Brain microvascular endothelial cell (primary cell): ENCODE measurements at regions not wholly inside any gene's neighbourhood (a gene's known extent, or its start where the extent isn't known, plus 50 kb on each side); places are given as distances from the start of the nearest gene placed in this dataset.

Experiments
- DNase-seq: peaks from one replicate; pipeline ENCODE4 v3.0.0-alpha.2; 2020
- H3K27ac ChIP-seq: fragments of 250-450 bp; sonication (Bioruptor Pico); 2 replicates; pipeline ENCODE4 v1.5.1; 2020; ENCODE audit warnings: mild to moderate bottlenecking, moderate library complexity
- H3K27me3 ChIP-seq: fragments of 250-450 bp; sonication (Bioruptor Pico); replicated peaks from 2 replicates; pipeline ENCODE4 v1.5.1; 2020; ENCODE audit warnings: mild to moderate bottlenecking
- H3K36me3 ChIP-seq: fragments of 250-450 bp; sonication (Bioruptor Pico); replicated peaks from 2 replicates; pipeline ENCODE4 v1.5.1; 2020; ENCODE audit warnings: mild to moderate bottlenecking
- H3K4me3 ChIP-seq: 2 replicates; pipeline ENCODE4 v1.5.1; 2011; ENCODE audit warnings: low read depth, mild to moderate bottlenecking, control low read depth, low read length, moderate library complexity
- CTCF ChIP-seq: IDR thresholded peaks from 2 replicates; pipeline ENCODE4 v1.5.1; 2011; ENCODE audit warnings: low read depth, mild to moderate bottlenecking, moderate library complexity, low read length, control low read depth, inconsistent platforms; ENCODE audit errors: missing control alignments
- in situ Hi-C: cut with HindIII; loops from 2 replicates; pipeline ENCODE4 v1.10.0; 2017; ENCODE audit warnings: low sequenced_read_pairs, low pct_ligation_motif_present

DNA sequence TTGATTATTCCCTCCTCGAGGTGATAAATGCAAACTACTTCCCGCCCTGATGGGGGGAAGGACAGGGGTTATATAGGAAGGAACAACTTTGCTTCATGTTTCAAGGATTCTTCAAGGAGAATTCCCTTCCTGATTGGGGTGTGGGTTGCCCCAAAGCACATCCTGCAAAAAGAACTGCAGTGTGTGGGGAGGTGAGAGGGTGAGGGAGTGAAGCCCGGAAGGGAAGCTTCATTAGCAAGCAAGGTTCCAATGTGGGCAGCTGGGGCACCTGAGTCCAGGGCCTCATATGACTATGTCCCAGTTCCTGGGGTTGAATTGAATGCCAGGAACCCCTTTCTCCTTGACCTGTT, 326.0 kb downstream of the MN1 start:
- in situ Hi-C loops: no loop called here
- H3K36me3 ChIP-seq: no peaks in the 10 kb centered on the region
- H3K4me3 ChIP-seq: no peak overlapping the region
- no peak for TF ChIP-seq CTCF
- H3K27ac ChIP-seq: peak overlapping the region; percentile 35
- no peaks in the 10 kb centered on the region for H3K27me3 ChIP-seq
- DNase-seq: no peak

DNA sequence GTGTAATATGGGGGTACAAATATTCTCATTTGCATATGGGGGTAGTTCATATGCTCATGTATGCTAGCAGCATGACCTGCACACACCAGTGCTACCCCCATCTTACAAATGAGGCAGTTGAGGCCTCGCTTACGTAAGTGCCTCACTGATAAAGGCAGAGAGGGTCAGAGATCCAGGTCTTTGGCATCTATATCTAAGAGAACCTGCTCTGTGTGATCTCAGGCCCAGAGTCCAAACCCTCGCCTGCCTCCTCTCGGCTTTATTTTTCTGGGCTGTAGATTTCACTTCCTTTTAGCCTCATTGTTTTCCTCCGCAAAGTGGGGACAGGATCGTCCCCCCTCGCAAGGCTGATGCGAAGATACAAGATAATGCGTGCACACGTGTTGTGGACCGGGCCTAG, 325.2 kb downstream of the MN1 start:
- Histone ChIP-seq H3K27me3 (no peaks in the 10 kb centered on the region), H3K27ac (peak overlapping the region; percentile 33), H3K4me3 (no peak overlapping the region), H3K36me3 (no peaks in the 10 kb centered on the region)
- in situ Hi-C loops: no loop called here
- no peak for DNase-seq
- TF ChIP-seq CTCF: no peak

DNA sequence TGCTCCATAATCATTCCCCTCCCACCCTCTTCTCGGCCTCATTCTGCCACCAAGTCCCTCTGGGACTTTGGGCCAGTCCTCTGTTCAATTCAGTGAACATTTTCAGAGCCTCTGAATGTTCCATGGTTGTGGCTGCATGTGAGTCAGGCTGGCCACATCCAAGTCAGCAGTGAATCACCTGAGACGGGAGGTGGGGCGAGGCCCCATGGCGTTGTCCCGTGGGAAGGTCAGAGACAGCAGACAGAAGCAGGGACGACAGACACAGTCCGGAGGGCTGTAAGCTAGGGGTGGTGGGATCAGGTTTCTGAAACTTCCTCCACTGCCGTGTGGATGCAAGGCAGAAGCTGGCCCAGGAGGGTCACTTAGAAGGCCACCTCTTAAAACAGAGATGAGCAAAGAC, 324.8 kb downstream of the MN1 start:
- no peaks in the 10 kb centered on the region for H3K36me3 ChIP-seq
- in situ Hi-C loops: no loop called here
- no peaks in the 10 kb centered on the region for H3K27me3 ChIP-seq
- no peak overlapping the region for H3K4me3 ChIP-seq
- DNase-seq: peak; percentile 73
- peak overlapping the region; percentile 33 for H3K27ac ChIP-seq
- no peak for TF ChIP-seq CTCF

GRCh38 chr22:27477171-27477570, 324.4 kb downstream of the MN1 start:
- no peak for DNase-seq
- H3K27me3 ChIP-seq: no peaks in the 10 kb centered on the region
- in situ Hi-C loops: no loop called here
- TF ChIP-seq CTCF: no peak
- H3K27ac ChIP-seq: no peak overlapping the region
- H3K36me3 ChIP-seq: no peaks in the 10 kb centered on the region
- H3K4me3 ChIP-seq: no peak overlapping the region

- in situ Hi-C loops: no loop called here
- no peak overlapping the region for H3K27ac ChIP-seq
- H3K4me3 ChIP-seq: no peak overlapping the region
- TF ChIP-seq CTCF: no peak
- no peak for DNase-seq
- no peaks in the 10 kb centered on the region for H3K36me3 ChIP-seq
- no peaks in the 10 kb centered on the region for H3K27me3 ChIP-seq
Observed at GRCh38 chr22:27480487-27480886, 321.1 kb downstream of the MN1 start.

DNA sequence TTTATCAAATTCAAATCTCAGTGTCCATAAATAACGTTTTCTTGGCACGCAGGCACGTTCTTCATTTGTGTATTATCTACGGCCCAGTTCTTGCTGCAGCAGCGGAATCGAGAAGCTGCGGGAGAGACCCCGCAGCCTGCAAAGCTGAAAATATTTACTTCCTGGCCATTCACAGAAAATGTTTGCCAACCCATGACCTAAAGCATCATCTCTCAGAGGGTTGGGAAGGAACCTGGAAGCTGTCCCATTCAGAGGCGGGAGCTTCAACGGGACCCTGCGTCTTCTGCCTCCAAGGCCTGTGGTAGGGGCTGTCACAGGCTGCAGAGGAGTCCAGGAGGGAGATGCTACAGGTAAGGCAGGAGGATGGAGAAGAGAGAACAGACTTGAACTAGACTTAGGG, 319.2 kb downstream of the MN1 start:
- no peak for TF ChIP-seq CTCF
- no peak overlapping the region for H3K27ac ChIP-seq
- in situ Hi-C loops: no loop called here
- DNase-seq: no peak
- no peaks in the 10 kb centered on the region for H3K27me3 ChIP-seq
- H3K4me3 ChIP-seq: no peak overlapping the region
- H3K36me3 ChIP-seq: no peaks in the 10 kb centered on the region
